GM18868 (cell line): ENCODE measurements at regions not wholly inside any gene's neighbourhood (a gene's known extent, or its start where the extent isn't known, plus 50 kb on each side); places are given as distances from the start of the nearest gene placed in this dataset.

Source experiments
- ATAC-seq: cut with Tn5 transposase; IDR thresholded peaks from one replicate; pipeline ENCODE4 v1.9.1; 2021; ENCODE audit warnings: mild to moderate bottlenecking, moderate library complexity; ENCODE audit not compliant: unreplicated experiment

DNA sequence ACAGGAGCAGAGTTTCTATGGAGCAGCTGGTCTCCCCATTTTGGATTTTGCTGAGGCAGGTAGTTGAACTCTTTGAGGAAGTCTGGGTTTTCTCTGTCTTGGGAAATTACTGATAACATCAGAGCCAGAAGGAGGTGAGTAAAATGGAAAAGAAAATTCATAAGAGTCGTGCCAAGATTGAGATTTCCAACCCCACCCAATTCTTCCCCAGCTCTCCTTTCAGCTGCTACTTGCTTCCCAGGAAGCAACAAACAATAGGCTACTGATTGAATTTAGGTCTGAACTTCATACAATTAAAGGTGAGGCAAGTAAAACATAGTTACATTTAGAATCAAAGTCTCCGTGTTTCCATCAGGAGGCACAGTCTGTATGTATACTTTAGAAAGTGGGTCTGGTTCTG lies 54.6 kb upstream of the EOLA2 start:
- ATAC-seq = no peak

GRCh38 chrX:149993989-149994388 lies 55.7 kb upstream of the EOLA2 start:
- no peak for ATAC-seq

DNA sequence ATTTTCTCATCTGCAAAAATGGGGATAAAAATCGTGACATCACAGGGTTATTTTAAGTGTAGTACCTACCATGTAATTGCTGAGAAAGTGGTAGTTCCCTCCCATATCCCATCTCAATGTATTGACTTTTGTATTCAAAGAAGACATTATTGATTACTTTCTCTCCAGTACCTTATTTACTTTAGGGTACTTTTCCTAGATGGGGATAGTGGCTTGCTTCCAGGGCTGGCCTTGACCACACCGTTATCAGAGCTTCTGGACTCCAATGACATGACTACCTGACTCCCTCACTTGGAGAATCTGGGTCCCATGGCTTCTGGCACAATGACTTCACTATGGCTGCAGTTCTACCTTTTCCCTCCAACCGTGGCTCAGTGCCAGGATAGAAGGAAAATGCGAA lies 58.2 kb upstream of the EOLA2 start:
- ATAC-seq = no peak

DNA sequence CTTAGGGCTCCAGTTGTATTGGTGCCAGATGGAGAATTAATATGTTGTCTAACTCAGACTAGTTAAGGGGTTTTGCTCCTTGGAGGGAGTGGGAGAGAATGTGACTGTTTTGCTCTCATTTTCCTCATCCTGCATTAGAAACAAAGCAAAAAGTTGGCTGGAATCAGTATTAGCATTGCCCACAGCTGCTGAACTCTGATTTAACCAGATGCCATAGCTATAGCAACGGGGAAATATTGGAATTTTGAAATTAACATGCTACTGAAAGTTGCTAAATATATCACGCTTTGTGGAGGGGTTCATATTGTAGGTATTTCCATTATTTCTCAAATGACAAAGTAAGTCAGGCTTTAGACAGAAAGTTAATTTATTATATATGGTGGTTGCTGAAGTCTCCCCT lies 66.7 kb upstream of the EOLA2 start:
- ATAC-seq = no peak

- ATAC-seq = no peak
Measured at GRCh38 chrX:150007356-150007755, 69.1 kb upstream of the EOLA2 start.

DNA sequence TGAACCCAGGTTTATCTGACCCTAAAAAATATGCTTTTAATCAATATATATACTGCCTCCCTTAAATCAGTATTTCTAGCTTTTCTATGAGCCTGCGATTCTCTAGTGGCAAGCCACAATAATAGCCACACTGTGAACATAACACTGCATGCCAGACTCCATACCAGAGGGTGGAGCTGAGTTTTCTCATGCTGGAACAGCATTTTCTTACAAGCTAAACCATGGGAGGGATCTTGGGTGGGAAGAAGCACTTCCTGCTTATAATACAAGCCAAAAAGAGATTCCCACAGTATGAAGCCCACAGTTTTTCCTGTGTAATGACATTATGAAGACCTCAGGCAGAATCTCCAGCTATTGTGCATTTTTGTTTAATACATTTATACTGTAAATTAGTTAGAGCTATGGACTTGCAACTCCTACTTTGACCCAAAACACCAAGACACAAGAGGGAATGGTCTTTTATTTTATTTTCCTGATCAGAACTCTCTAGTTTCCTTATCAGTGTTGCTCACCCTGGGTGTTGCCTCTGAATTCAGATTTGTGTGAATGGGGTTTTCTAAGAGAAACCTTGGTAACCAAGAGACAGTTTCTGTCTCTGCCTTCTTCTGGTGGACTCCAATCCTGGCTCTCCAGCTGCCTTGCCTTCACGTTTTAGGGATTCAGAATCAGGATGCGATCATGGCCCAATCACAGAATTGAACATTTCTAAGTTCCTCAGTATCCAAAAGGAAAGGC lies 74.5 kb upstream of the EOLA2 start:
- no peak for ATAC-seq

DNA sequence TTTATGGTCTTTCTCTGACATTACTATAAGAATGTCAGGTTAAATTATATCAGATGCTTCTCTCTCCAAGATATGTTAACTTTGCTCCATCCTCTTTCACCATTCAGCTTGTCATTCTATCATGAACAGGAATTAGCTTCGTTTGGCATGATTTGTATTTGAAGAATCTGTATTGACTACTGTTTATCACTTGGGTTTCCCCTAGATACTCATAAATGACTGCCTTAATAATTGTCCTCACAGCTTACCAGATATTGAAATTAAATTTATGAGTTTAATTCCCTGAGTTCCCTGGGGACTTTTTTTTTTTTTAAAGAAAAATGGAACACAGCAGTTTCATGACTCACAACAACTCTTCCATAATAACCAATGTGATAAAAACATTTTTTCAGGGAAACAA lies 76.2 kb upstream of the EOLA2 start:
- ATAC-seq = no peak

DNA sequence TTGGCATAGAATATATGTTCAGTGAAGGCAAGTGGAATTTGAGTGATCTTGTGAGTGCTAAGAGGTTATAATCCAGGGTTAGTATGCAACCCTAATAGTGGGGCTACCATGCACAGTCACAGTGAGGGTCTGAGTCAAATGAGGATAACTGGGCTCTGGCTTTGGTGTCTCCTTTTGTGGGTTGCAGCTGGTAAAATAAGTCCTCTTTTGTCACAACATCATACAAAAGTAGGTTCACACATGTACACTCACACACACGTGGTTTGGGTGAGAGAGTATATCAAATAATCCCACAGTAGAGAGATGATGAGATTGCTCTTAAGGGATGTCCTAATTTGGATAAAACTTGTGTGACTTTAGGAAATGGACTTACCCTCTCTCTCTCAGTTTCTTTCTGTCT lies 79.6 kb upstream of the EOLA2 start:
- no peak for ATAC-seq

DNA sequence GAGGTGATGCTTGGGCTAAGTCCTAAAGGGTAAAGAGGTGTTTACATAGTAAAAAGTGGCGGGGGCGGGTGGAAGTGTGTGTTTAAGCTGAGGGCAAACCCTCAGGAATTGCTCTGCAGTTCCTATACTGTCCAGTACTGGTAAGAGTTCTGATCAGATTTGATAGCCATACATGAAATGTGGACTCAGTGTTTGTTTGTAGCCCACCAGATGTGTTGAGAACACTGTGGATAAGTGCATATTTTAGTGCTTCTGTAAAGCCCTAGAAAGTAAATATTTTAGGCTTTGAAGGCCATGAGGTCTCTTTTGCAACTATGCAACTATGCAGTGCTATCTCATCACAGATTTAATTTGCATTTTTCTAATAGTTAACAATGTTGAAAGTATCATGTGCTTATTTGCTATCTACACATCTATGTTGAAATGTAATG lies 80.7 kb upstream of the EOLA2 start:
- ATAC-seq = no peak

DNA sequence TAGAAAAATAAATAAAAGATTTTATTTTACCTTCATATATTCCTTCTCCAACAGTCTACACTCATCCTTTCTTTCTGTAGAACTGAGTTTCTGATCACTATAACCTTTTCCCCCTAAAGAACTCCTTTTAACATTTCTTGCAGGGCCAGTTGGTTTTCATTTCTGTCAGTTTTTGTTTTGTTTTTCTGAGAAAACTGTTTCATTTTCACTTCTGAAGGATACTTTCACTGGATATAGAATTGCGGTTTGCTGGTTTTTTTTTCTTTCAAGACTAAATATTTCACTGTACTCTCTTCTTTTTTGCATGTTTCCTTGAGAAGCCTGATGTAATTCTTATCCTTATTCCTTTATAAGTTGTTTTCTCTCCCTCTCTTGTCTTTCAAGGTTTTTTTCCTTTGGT lies 90.4 kb upstream of the EOLA2 start:
- no peak for ATAC-seq

DNA sequence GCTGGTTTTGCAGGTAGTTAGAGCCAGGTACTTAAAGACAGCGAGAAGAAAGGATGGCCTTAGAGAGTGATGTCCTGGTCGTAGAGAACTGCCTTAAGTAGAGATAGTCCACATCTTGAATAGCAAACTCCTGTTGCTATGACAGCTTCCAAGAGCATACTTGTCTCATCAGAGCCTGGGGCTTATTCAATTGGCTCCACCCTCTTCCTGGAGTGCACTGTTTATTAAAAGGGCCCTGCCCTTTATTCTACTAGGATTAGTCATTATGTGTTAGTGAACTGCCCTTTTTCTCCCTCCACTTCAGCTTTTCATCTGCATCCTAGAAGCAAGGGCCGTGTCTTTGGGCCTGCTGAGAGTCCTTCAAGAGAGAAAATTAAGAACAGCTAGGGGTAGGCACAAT lies 94.5 kb upstream of the EOLA2 start:
- ATAC-seq = no peak

DNA sequence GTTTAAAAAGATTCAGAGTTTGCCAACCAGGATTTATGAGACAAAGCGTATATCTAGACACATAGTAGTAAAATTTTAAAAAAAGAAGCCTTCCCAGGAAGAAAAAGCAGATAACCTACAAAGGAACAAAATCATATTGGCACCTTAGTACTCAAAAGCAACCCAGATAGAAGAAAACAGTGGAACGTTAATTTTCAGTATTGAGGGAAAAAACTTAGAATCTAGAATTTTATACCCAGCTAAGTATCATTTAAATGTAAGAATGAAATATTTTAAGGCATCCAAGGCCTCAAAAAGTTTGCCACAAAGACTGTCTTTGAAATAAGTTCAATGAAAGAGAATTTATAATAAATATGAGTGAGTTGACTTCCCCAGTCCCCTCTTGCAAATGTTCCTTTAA lies 96.5 kb upstream of the EOLA2 start:
- ATAC-seq = no peak

GRCh38 chrX:150035531-150035930 lies 97.2 kb upstream of the EOLA2 start:
- ATAC-seq = no peak

DNA sequence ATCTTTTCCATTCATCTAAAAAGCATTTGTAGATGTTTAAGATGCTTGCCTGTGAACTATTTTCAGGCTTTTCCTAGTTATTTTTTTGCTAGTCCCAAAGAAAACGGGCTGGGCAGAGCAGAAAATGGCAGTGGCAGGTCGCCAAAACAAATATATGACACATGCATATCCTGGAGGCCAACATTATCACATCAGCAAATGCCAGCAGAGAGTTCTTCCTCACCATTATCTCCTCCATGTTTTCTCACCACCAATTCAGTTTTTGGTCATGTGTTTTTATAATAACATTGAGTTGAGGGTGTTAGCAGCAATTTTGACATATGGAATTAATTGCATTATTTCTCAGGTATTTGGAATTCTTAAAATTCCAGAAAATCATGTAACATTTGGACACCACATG lies 97.9 kb upstream of the EOLA2 start:
- no peak for ATAC-seq

- no peak for ATAC-seq
Measured at GRCh38 chrX:150036641-150037040, 98.3 kb upstream of the EOLA2 start.

DNA sequence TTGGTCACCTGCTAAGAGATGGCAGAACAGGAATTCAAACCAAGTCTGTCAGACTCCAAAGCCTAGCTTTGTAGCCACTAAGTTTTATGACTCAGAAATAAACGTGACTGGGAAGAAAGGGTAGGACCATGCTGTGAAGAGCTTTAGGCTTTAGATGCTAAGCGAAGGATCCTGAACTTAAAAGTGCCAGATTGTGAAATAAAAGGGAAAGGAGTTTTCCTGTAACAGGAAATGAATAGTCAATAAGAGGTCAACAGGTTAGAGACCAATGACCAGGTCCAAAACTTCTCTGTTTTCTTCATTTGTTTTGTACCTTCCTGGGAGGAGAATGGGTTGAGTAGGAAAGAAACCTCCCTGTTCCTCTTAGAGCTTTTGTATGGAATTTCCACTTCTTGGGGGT lies 98.8 kb upstream of the EOLA2 start:
- ATAC-seq = no peak

GRCh38 chrX:150038315-150038714 lies 100.0 kb upstream of the EOLA2 start:
- no peak for ATAC-seq

DNA sequence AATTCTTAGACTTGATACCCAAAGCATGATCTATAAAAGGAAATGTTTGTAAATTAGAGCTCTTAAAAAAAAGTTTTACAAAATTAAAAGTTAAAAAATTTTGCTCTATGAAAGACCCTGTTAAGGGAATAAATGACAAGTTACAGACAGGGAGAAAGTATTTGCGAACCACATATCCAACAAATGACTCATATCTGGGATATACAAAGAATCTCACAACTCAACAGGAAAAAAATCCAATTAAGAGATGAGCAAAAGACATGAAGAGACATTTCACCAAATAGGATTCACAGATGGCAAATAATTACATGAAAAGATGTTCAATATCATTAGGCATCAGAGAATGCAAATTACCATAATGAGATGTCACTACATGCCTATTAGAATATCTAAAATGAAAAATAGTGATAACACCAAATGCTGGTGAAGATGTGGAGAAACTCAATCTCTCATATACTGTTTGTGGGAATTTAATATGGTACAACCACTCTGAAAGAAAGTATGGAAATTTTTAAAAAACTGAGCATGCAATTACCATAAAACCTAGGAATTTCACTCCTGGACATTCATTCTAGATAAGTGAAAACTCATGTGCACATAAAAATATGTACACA lies 100.8 kb upstream of the EOLA2 start:
- no peak for ATAC-seq

DNA sequence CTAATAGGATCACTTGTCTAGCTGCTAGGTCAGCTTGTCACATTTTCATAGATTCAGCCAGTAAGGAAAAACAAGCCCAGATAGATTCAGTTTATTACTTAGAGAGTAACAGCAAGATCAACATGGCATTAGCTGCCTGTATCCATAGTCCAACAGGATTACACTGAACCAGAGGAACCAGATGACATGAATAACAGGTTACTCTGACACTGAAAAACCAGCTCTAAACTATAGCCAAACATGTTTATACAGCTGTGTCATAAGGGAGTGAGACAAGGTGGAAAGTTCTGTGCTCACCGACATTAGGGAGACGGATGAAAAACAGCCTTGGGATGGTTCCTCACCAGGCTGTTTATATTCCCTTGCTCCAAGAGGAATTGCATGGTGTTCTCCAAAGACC lies 102.9 kb upstream of the EOLA2 start:
- no peak for ATAC-seq

GRCh38 chrX:150044556-150044955 lies 106.3 kb upstream of the EOLA2 start:
- no peak for ATAC-seq

DNA sequence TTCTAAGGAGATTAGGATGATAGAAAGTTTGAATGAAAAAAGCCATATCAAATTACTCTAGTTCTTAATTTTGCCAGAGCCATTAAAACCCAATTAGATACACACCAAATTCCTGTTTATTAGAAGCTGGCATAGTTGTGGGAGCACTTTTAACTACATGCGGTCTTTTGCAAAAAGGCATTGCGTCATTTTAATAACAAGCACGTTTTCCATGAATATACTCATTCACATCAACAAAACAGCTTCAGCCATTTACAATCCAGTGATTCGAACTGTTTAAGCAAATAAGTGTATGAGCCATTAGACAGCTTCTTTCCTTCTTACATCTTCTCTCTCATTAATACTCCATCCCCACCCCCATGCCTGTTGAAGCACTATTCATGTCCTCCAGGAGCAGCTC lies 109.5 kb upstream of the EOLA2 start:
- ATAC-seq = no peak

- no peak for ATAC-seq
Measured at GRCh38 chrX:150049647-150050046, 111.4 kb upstream of the EOLA2 start.

DNA sequence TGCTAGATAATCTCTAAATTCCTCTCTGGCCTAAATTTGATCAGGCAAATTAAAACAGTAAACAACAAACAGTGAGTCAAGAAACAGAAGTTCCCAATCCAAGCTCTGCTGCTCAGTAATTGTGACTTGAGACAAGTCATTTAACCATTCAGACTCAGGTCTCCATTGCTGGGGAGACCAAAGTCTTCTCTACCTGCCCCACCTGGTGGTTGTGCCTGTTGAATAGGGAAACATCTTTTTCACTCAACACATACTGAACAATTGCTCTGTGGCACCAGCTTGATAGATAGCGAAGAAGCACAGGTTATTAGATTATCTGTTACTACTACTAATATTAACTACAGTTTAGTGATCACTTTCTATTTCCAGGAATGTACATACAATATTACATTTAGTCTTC lies 112.1 kb upstream of the EOLA2 start:
- ATAC-seq = no peak
